ENCODE measurements at regions not wholly inside any gene's neighbourhood (a gene's known extent, or its start where the extent isn't known, plus 50 kb on each side); places are given as distances from the start of the nearest gene placed in this dataset.
"Not testable (repeated sequence)": the region's sequence is repeated elsewhere in the genome, so short reads cannot be mapped to it uniquely, and the experiment has no call there.

GRCh38 chr4:45229206-45229605 lies 502.9 kb upstream of the GNPDA2 start:
- no peaks in the 10 kb centered on the region for H3K36me3 ChIP-seq
- no peak for TF ChIP-seq EP300 (IDR thresholded peaks at IDR 0.05)
- TF ChIP-seq CTCF (IDR thresholded peaks at IDR 0.05), result no peak
- TF ChIP-seq POLR2A (IDR thresholded peaks at IDR 0.05), result no peak
- H3K4me3 ChIP-seq, result no peak overlapping the region
- WGBS, 3 donors, result 73 to 90% (median 78%) methylated on average over 1 of the region's 1 CpG
- no peaks in the 10 kb centered on the region for H3K9me3 ChIP-seq
- DNase-seq, result no peak
- intact Hi-C loops (cut with DNase I), result no loop called here
- no peak overlapping the region for H3K27ac ChIP-seq
- no peaks in the 10 kb centered on the region for H3K27me3 ChIP-seq
- H3K4me1 ChIP-seq (ENCODE audit: insufficient read depth), result no peaks in the 10 kb centered on the region

GRCh38 chr4:45215976-45216542 lies 489.7 kb upstream of the GNPDA2 start:
- no peak for TF ChIP-seq CTCF (IDR thresholded peaks at IDR 0.05)
- TF ChIP-seq POLR2A (IDR thresholded peaks at IDR 0.05), result no peak
- TF ChIP-seq EP300 (IDR thresholded peaks at IDR 0.05), result no peak
- Histone ChIP-seq H3K27ac (no peak overlapping the region), H3K36me3 (no peaks in the 10 kb centered on the region), H3K27me3 (no peaks in the 10 kb centered on the region), H3K9me3 (no peaks in the 10 kb centered on the region), H3K4me3 (no peak overlapping the region), H3K4me1 (ENCODE audit: insufficient read depth) (no peaks in the 10 kb centered on the region)
- DNase-seq, result no peak
- intact Hi-C loops (cut with DNase I), result no loop called here

- H3K4me3 ChIP-seq; DNase-seq; H3K36me3 ChIP-seq; H3K4me1 ChIP-seq (ENCODE audit: insufficient read depth); H3K9me3 ChIP-seq; H3K27ac ChIP-seq; intact Hi-C loops (cut with DNase I); H3K27me3 ChIP-seq: not testable (repeated sequence)
- 96 to 98% (median 96%) methylated on average over 19 to 21 of the region's 21 CpGs for WGBS, 3 donors
These were observed 482.1 kb upstream of the GNPDA2 start for GRCh38 chr4:45208476-45208875.

GRCh38 chr4:45207864-45208331 lies 481.5 kb upstream of the GNPDA2 start:
- H3K9me3 ChIP-seq; H3K36me3 ChIP-seq; H3K4me3 ChIP-seq; intact Hi-C loops (cut with DNase I); H3K27ac ChIP-seq; H3K4me1 ChIP-seq (ENCODE audit: insufficient read depth); H3K27me3 ChIP-seq: not testable (repeated sequence)
- DNase-seq, result peak in 1 of 5 donors; percentile 11
- 91 to 97% (median 95%) methylated on average over 13 to 27 of the region's 27 CpGs for WGBS, 3 donors

GRCh38 chr4:45207241-45207863 lies 481.0 kb upstream of the GNPDA2 start:
- H3K36me3 ChIP-seq; intact Hi-C loops (cut with DNase I); H3K27me3 ChIP-seq; H3K9me3 ChIP-seq; H3K4me3 ChIP-seq; H3K27ac ChIP-seq; H3K4me1 ChIP-seq (ENCODE audit: insufficient read depth): not testable (repeated sequence)
- WGBS, 3 donors, result 92% methylated on average over 29 to 30 of the region's 30 CpGs
- peak in 1 of 5 donors; percentile 7 for DNase-seq

- no peaks in the 10 kb centered on the region for H3K27me3 ChIP-seq
- no peak for DNase-seq
- WGBS, 3 donors, result 89 to 100% (median 90%) methylated on average over 1 of the region's 1 CpG
These were observed 473.4 kb upstream of the GNPDA2 start for GRCh38 chr4:45199736-45200135.

More at GRCh38 chr4:45199736-45200135, 473.4 kb upstream of the GNPDA2 start:
- Histone ChIP-seq H3K36me3 (no peaks in the 10 kb centered on the region), H3K9me3 (no peaks in the 10 kb centered on the region), H3K4me1 (ENCODE audit: insufficient read depth) (no peaks in the 10 kb centered on the region), H3K27ac (no peak overlapping the region), H3K4me3 (no peak overlapping the region)
- intact Hi-C loops (cut with DNase I), result no loop called here
- TF ChIP-seq CTCF (IDR thresholded peaks at IDR 0.05) (no peak), EP300 (IDR thresholded peaks at IDR 0.05) (no peak), POLR2A (IDR thresholded peaks at IDR 0.05) (no peak)
